A549 (cell line): ENCODE measurements at regions not wholly inside any gene's neighbourhood (a gene's known extent, or its start where the extent isn't known, plus 50 kb on each side); places are given as distances from the start of the nearest gene placed in this dataset.

Experiments used
- ATAC-seq, 2 experiments: fragments of 200-7000 bp in 1 of 2; fragments of >200 bp in 1 of 2; cut with Nextera tagmentation in 1 of 2; cut with Tn5 transposase in 1 of 2; 3 replicates each; pipeline versions ENCODE4 v1.8.0 to v1.9.1; 2018 to 2020; ENCODE audit warnings: mild to moderate bottlenecking in 1 of 2, moderate library complexity in 1 of 2
- CTCF ChIA-PET: fragments of 300-600 bp; sonication (Branson Sonifier 250); formaldehyde crosslinking; extraction: SDS; loops from one replicate; lab custom pipeline; 2021; ENCODE audit warnings: antibody characterized with exemption, inconsistent platforms; lab: Yijun Ruan, JAX
- POLR2A ChIA-PET: fragments of 350-600 bp; formaldehyde crosslinking; extraction: SDS; loops from one replicate; lab custom pipeline; 2021; ENCODE audit warnings: antibody characterized with exemption, inconsistent platforms; lab: Yijun Ruan, JAX
- DNase-seq, 2 experiments: peaks; one replicate each; pipeline versions ENCODE4 v3.0.0 to v3.0.0-alpha.2; 2011 to 2016; ENCODE audit warnings: low read depth in 1 of 2, low spot score in 1 of 2
- FAIRE-seq: peaks from 2 replicates; lab custom pipeline; 2011; peaks lifted over from hg19 to GRCh38; lab: Jason Lieb, UNC
- H3K27ac ChIP-seq, 2 experiments: fragments of >200 bp; sonication (Bioruptor Twin); formaldehyde crosslinking; 3 replicates each; pipeline ENCODE4 v1.5.1; 2016 to 2017
- H3K4me1 ChIP-seq: fragments of >200 bp; sonication (Bioruptor Twin); formaldehyde crosslinking; 3 replicates; pipeline ENCODE4 v1.6.1; 2016
- H3K4me2 ChIP-seq: fragments of >200 bp; sonication (Bioruptor Twin); formaldehyde crosslinking; 3 replicates; pipeline ENCODE4 v1.6.1; 2016
- H3K4me3 ChIP-seq: fragments of >200 bp; sonication (Bioruptor Twin); formaldehyde crosslinking; 3 replicates; pipeline ENCODE4 v1.5.1; 2016
- H3K9me3 ChIP-seq: fragments of >200 bp; sonication (Bioruptor Twin); formaldehyde crosslinking; 3 replicates; pipeline ENCODE4 v1.6.1; 2016
- BHLHE40 ChIP-seq: IDR thresholded peaks from 2 replicates; pipeline ENCODE4 v1.6.1; 2012; ENCODE audit warnings: low read depth, low read length, inconsistent platforms
- CBX8 ChIP-seq: fragments of 200-600 bp; sonication (generic); IDR thresholded peaks from 2 replicates; pipeline ENCODE4 v1.6.1; 2016
- CHD2 ChIP-seq: fragments of 150-350 bp; IDR thresholded peaks from 2 replicates; pipeline ENCODE4 v1.6.1; 2014; ENCODE audit warnings: low read length; ENCODE audit not compliant: partially characterized antibody
- ESRRA ChIP-seq: fragments of 150-350 bp; IDR thresholded peaks from 2 replicates; pipeline ENCODE4 v1.6.1; 2014; ENCODE audit warnings: mild to moderate bottlenecking, low read length, borderline replicate concordance
- FOSB ChIP-seq: fragments of 250-450 bp; sonication (Bioruptor Pico); IDR thresholded peaks from 2 replicates; pipeline ENCODE4 v1.5.0; 2020; ENCODE audit warnings: mild to moderate bottlenecking, moderate library complexity
- FOXS1 ChIP-seq: fragments of 250-450 bp; sonication (Bioruptor Pico); IDR thresholded peaks from 2 replicates; pipeline ENCODE4 v1.5.0; 2020; ENCODE audit warnings: mild to moderate bottlenecking, moderate library complexity
- GATA3 ChIP-seq: IDR thresholded peaks from 2 replicates; pipeline ENCODE4 v1.6.1; 2012; ENCODE audit warnings: borderline replicate concordance
- JUN ChIP-seq, 2 experiments: fragments of >200 bp; sonication (Bioruptor Twin); formaldehyde crosslinking; IDR thresholded peaks; 2 replicates in 1 of 2; 3 replicates in 1 of 2; pipeline ENCODE4 v1.6.1; 2016 to 2017
- JUNB ChIP-seq: fragments of >200 bp; sonication (Bioruptor Twin); formaldehyde crosslinking; IDR thresholded peaks from 2 replicates; pipeline ENCODE4 v1.6.1; 2016
- KDM5A ChIP-seq: fragments of 200-600 bp; sonication (generic); IDR thresholded peaks from 2 replicates; pipeline ENCODE4 v1.6.1; 2016; ENCODE audit warnings: antibody characterized with exemption, mild to moderate bottlenecking
- MAZ ChIP-seq: fragments of 150-350 bp; IDR thresholded peaks from 2 replicates; pipeline ENCODE4 v1.6.1; 2014; ENCODE audit warnings: antibody characterized with exemption, low read depth, low read length, borderline replicate concordance
- NPAS2 ChIP-seq: fragments of 250-450 bp; sonication (Bioruptor Pico); IDR thresholded peaks from 2 replicates; pipeline ENCODE4 v1.8.0; 2022; ENCODE audit warnings: mild to moderate bottlenecking, moderate library complexity, borderline replicate concordance
- NR3C1 ChIP-seq: fragments of >200 bp; sonication (Bioruptor Twin); formaldehyde crosslinking; IDR thresholded peaks from 3 replicates; pipeline ENCODE4 v1.6.1; 2017
- RARB ChIP-seq: fragments of 250-450 bp; sonication (Bioruptor Pico); IDR thresholded peaks from 2 replicates; pipeline ENCODE4 v1.8.0; 2021; ENCODE audit warnings: mild to moderate bottlenecking, moderate library complexity
- RNF2 ChIP-seq: fragments of 200-600 bp; sonication (generic); IDR thresholded peaks from 2 replicates; pipeline ENCODE4 v1.6.1; 2016; ENCODE audit warnings: low read depth, mild to moderate bottlenecking, antibody characterized with exemption, moderate library complexity, borderline replicate concordance
- ZSCAN20 ChIP-seq: fragments of 250-450 bp; sonication (Bioruptor Pico); IDR thresholded peaks from 2 replicates; pipeline ENCODE4 v1.8.0; 2022; ENCODE audit warnings: mild to moderate bottlenecking, moderate library complexity
- WGBS: methylation state at CpG from one replicate; pipeline ENCODE4 v1.1.6; 2017; ENCODE audit errors: missing lambda C conversion rate; 5-methylcytosine and 5-hydroxymethylcytosine counted together
- TF ChIP-seq, protein P1 (sequence below): fragments of 250-450 bp; sonication (Bioruptor Pico); IDR thresholded peaks from 2 replicates; pipeline ENCODE4 v1.5.0; 2021; ENCODE audit warnings: mild to moderate bottlenecking, moderate library complexity, borderline replicate concordance
- TF ChIP-seq, protein P2 (sequence below): fragments of 150-350 bp; IDR thresholded peaks from 2 replicates; pipeline ENCODE4 v1.6.1; 2014; ENCODE audit warnings: low read depth, mild to moderate bottlenecking, low read length
- TF ChIP-seq, protein P3 (sequence below): fragments of >200 bp; sonication (Bioruptor Twin); formaldehyde crosslinking; IDR thresholded peaks from 2 replicates; pipeline ENCODE4 v1.6.1; 2016
- TF ChIP-seq, protein P4 (sequence below): fragments of 200-600 bp; sonication (generic); IDR thresholded peaks from 2 replicates; pipeline ENCODE4 v1.6.1; 2016; ENCODE audit warnings: antibody characterized with exemption, mild to moderate bottlenecking, moderate library complexity
- TF ChIP-seq, protein P5 (sequence below): IDR thresholded peaks from 2 replicates; pipeline ENCODE4 v1.6.1; 2012

DNA sequence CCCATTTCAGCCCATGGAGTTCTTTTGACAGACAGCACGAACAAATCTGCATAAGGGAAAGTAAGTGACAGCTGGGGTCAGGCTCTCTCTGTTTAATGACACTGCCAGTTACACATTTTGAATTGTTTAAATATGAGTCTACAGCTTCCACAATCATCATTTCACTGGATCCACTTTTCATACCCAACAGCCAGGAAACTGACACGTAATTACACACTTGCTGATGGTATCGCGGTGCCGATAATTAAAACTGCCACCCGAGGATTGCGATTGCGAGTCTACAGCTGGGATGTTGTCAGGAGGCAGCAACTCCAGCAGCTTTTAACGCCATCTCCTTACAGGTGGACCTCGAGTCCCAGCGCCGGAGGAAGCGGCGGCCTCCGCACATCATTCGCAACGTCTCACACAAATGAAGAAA is 230.8 kb upstream of the MGMT start (continued):
- TF ChIP-seq, protein P1, sequence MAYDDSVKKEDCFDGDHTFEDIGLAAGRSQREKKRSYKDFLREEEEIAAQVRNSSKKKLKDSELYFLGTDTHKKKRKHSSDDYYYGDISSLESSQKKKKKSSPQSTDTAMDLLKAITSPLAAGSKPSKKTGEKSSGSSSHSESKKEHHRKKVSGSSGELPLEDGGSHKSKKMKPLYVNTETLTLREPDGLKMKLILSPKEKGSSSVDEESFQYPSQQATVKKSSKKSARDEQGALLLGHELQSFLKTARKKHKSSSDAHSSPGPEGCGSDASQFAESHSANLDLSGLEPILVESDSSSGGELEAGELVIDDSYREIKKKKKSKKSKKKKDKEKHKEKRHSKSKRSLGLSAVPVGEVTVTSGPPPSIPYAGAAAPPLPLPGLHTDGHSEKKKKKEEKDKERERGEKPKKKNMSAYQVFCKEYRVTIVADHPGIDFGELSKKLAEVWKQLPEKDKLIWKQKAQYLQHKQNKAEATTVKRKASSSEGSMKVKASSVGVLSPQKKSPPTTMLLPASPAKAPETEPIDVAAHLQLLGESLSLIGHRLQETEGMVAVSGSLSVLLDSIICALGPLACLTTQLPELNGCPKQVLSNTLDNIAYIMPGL (CRISPR knock-in tag), result no peak
- TF ChIP-seq FOXS1 (CRISPR knock-in tag) (no peak), CBX8 (no peak), NR3C1 (no peak), KDM5A (no peak), BHLHE40 (no peak)

DNA sequence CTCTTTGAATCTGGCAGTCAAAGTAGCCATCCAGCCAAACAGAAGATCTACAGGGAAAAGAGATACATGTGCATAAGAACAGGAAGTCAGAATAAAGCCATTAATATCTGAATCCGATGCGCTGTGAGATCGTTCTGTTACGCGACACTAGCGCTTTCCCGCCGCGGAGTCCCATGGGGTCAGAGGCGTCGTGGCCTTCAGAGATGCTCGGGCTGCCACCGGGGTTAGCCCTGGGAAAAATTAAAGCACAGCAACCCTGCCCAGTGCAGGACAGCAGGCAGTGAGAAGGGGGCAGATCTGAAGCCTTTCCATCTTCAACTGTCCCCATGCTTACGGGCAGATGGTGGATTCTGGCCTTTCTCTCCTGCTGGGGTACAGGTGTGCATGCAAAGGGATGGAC is 225.6 kb upstream of the MGMT start:
- DNase-seq, result no peak
- Histone ChIP-seq H3K4me1 (no peaks in the 10 kb centered on the region), H3K27ac (no peak overlapping the region), H3K9me3 (no peaks in the 10 kb centered on the region; the same call in 2 of the 3 replicates), H3K4me2 (no peak overlapping the region), H3K4me3 (no peak overlapping the region)
- FAIRE-seq, result no peak
- ATAC-seq, result no peak
- 62% methylated on average over 14 of the region's 14 CpGs for WGBS
- ChIA-PET POLR2A (no interaction called here), CTCF (no interaction called here)
- TF ChIP-seq CBX8 (no peak), MAZ (no peak), FOSB (CRISPR knock-in tag) (no peak), ESRRA (no peak), RNF2 (no peak), RARB (no peak), NPAS2 (CRISPR knock-in tag) (no peak), CHD2 (no peak)
- TF ChIP-seq, protein P2, sequence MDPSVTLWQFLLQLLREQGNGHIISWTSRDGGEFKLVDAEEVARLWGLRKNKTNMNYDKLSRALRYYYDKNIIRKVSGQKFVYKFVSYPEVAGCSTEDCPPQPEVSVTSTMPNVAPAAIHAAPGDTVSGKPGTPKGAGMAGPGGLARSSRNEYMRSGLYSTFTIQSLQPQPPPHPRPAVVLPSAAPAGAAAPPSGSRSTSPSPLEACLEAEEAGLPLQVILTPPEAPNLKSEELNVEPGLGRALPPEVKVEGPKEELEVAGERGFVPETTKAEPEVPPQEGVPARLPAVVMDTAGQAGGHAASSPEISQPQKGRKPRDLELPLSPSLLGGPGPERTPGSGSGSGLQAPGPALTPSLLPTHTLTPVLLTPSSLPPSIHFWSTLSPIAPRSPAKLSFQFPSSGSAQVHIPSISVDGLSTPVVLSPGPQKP, result no peak
- TF ChIP-seq, protein P3, sequence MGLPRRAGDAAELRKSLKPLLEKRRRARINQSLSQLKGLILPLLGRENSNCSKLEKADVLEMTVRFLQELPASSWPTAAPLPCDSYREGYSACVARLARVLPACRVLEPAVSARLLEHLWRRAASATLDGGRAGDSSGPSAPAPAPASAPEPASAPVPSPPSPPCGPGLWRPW, result no peak
- TF ChIP-seq, protein P1 (CRISPR knock-in tag), result no peak

DNA sequence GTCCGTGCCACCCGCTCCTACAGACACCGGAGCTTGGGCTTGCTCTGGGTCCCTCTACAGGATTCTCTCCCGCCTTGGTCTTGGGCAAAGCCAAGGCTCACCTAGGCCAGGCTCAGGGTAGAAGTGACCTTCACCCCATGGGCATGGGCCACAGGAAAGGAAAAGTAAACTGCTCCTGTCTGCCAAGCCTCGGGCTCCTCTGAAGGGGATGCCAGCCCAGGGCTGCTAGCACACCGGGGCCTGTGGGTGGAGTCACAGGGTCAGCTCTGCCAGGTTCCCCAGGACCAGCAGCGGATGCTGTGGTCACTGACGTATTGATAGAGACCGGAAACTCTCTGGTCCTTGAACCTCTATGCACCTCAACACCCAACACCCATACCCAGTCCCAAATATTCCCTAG is 222.7 kb upstream of the MGMT start:
- Histone ChIP-seq H3K4me2 (no peak overlapping the region), H3K4me3 (no peak overlapping the region), H3K27ac (no peak overlapping the region), H3K9me3 (no peaks in the 10 kb centered on the region), H3K4me1 (no peaks in the 10 kb centered on the region)
- FAIRE-seq (no peak), DNase-seq (no peak), ATAC-seq (no peak)
- WGBS, result 8% methylated on average over 5 of the region's 9 CpGs
- ChIA-PET POLR2A (no interaction called here), CTCF (no interaction called here)
- TF ChIP-seq, protein P4, sequence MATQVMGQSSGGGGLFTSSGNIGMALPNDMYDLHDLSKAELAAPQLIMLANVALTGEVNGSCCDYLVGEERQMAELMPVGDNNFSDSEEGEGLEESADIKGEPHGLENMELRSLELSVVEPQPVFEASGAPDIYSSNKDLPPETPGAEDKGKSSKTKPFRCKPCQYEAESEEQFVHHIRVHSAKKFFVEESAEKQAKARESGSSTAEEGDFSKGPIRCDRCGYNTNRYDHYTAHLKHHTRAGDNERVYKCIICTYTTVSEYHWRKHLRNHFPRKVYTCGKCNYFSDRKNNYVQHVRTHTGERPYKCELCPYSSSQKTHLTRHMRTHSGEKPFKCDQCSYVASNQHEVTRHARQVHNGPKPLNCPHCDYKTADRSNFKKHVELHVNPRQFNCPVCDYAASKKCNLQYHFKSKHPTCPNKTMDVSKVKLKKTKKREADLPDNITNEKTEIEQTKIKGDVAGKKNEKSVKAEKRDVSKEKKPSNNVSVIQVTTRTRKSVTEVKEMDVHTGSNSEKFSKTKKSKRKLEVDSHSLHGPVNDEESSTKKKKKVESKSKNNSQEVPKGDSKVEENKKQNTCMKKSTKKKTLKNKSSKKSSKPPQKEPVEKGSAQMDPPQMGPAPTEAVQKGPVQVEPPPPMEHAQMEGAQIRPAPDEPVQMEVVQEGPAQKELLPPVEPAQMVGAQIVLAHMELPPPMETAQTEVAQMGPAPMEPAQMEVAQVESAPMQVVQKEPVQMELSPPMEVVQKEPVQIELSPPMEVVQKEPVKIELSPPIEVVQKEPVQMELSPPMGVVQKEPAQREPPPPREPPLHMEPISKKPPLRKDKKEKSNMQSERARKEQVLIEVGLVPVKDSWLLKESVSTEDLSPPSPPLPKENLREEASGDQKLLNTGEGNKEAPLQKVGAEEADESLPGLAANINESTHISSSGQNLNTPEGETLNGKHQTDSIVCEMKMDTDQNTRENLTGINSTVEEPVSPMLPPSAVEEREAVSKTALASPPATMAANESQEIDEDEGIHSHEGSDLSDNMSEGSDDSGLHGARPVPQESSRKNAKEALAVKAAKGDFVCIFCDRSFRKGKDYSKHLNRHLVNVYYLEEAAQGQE, result no peak
- TF ChIP-seq JUN (IDR thresholded peaks at IDR 0.05), result no peak
- TF ChIP-seq GATA3, result no peak
- TF ChIP-seq, protein P5, sequence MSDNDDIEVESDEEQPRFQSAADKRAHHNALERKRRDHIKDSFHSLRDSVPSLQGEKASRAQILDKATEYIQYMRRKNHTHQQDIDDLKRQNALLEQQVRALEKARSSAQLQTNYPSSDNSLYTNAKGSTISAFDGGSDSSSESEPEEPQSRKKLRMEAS, result no peak
- no peak for TF ChIP-seq ZSCAN20 (CRISPR knock-in tag)
- no peak for TF ChIP-seq MAZ
- no peak for TF ChIP-seq JUNB
- no peak for TF ChIP-seq FOXS1 (CRISPR knock-in tag)
